Activated B cell treated with CpG ODN at 0.5 μM for 24 hours (primary cell): ENCODE measurements at regions not wholly inside any gene's neighbourhood (a gene's known extent, or its start where the extent isn't known, plus 50 kb on each side); places are given as distances from the start of the nearest gene placed in this dataset.
"Not testable (repeated sequence)": the region's sequence is repeated elsewhere in the genome, so short reads cannot be mapped to it uniquely, and the experiment has no call there.

Source experiments
- ATAC-seq: fragments of 200-7000 bp; cut with Tn5 transposase; one replicate; pipeline ENCODE4 v1.10.0; 2021; ENCODE audit warnings: low read depth, mild to moderate bottlenecking, moderate library complexity
- CTCF ChIA-PET: fragments of 350-600 bp; sonication (Branson Sonifier 250); formaldehyde crosslinking; loops from one replicate; lab custom pipeline; 2021; ENCODE audit warnings: antibody characterized with exemption; lab: Charles Lee
- POLR2A ChIA-PET: fragments of 350-600 bp; sonication (Branson Sonifier 250); formaldehyde crosslinking; loops from one replicate; lab custom pipeline; 2021; ENCODE audit warnings: antibody characterized with exemption; lab: Charles Lee
- DNase-seq: peaks from one replicate; pipeline ENCODE4 v3.0.0; 2022
- H3K27ac Mint-ChIP-seq: one replicate; pipeline ENCODE4 v1.8.0; 2020; ENCODE audit warnings: mixed read lengths
- H3K27me3 Mint-ChIP-seq: one replicate; pipeline ENCODE4 v1.8.0; 2021; ENCODE audit warnings: mixed read lengths
- H3K36me3 Mint-ChIP-seq: one replicate; pipeline ENCODE4 v1.8.0; 2021; ENCODE audit warnings: low read depth, mixed read lengths
- H3K4me1 Mint-ChIP-seq: one replicate; pipeline ENCODE4 v1.8.0; 2021; ENCODE audit warnings: mixed read lengths
- H3K4me3 Mint-ChIP-seq: one replicate; pipeline ENCODE4 v1.8.0; 2020; ENCODE audit warnings: mild to moderate bottlenecking, mixed read lengths
- H3K9me3 Mint-ChIP-seq: one replicate; pipeline ENCODE4 v1.8.0; 2020; ENCODE audit warnings: mixed read lengths
- intact Hi-C: fragments of 100-400 bp; cut with micrococcal nuclease; formaldehyde crosslinking; loops from one replicate; pipeline ENCODE4 v1.15.1; 2024
- TF ChIP-seq, protein P1 (sequence below): fragments of 200-600 bp; IDR thresholded peaks from one replicate; pipeline ENCODE4 v1.8.0; 2022; ENCODE audit warnings: antibody characterized with exemption, mild to moderate bottlenecking

DNA sequence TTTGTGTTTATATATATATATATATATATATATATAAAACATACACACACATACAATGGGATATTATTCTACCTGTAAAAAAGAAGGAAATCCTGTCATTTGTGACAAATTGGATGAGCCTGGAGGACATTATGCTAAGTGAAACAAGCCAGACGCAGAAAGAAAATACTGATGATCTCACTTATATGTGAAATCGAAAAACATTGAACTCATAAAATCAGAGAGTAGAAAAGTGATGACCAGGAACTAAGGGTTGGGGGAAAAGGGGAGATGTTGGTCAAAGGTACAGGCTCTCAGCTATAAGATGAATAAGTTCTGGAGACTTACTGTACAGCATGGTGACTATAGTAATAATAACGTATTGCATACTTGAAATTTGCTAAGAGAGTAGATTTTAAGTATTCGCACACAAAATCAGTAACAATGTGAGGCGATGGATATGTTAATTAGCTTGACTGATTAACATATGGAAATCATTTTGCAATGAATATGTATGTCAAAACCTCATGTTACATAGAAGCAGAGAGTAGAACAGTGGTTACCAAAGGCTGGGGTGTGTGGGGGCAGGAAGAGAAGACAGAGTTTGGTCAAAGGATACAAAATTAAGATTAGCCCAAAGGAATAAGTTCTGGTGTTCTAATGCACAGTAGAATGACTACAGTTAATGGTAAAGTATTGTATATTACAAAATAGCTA, 92.3 kb upstream of the PHACTR1 start:
- Mint-ChIP-seq H3K4me3 (no peak overlapping the region), H3K27me3 (peaks cover 3% of the 10 kb centered on the region), H3K9me3 (peaks cover 2% of the 10 kb centered on the region), H3K36me3 (no peaks in the 10 kb centered on the region), H3K4me1 (peaks cover 21% of the 10 kb centered on the region), H3K27ac (no peak overlapping the region)
- CTCF ChIA-PET: no interaction called here
- POLR2A ChIA-PET: no interaction called here
- no peak for ATAC-seq
- intact Hi-C loops: no loop called here
- TF ChIP-seq, protein P1, sequence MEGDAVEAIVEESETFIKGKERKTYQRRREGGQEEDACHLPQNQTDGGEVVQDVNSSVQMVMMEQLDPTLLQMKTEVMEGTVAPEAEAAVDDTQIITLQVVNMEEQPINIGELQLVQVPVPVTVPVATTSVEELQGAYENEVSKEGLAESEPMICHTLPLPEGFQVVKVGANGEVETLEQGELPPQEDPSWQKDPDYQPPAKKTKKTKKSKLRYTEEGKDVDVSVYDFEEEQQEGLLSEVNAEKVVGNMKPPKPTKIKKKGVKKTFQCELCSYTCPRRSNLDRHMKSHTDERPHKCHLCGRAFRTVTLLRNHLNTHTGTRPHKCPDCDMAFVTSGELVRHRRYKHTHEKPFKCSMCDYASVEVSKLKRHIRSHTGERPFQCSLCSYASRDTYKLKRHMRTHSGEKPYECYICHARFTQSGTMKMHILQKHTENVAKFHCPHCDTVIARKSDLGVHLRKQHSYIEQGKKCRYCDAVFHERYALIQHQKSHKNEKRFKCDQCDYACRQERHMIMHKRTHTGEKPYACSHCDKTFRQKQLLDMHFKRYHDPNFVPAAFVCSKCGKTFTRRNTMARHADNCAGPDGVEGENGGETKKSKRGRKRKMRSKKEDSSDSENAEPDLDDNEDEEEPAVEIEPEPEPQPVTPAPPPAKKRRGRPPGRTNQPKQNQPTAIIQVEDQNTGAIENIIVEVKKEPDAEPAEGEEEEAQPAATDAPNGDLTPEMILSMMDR: no peak
- DNase-seq: no peak

DNA sequence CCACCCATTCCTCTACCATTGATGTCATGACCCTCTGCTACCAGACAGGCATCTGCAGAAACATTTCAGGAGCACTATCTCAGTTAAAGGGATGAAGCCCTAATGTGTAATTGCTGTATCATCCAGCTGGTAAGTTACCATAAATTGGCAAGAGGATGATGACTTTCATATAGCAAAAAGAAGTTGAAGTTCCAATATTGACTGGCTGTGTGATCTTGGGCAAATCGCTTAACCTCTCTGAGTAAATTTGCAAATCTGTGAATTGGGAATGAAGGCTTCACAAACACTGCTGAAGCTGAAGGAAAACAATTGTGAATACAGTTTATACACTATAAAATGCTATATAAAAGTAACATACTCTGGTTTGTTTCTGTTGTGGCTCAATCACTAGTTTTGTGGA, 89.5 kb upstream of the PHACTR1 start:
- Mint-ChIP-seq H3K9me3 (peaks cover 2% of the 10 kb centered on the region), H3K4me3 (no peak overlapping the region), H3K36me3 (no peaks in the 10 kb centered on the region), H3K4me1 (peaks cover 4% of the 10 kb centered on the region), H3K27me3 (peaks cover 3% of the 10 kb centered on the region), H3K27ac (no peak overlapping the region)
- no peak for DNase-seq
- TF ChIP-seq, protein P1: no peak
- CTCF ChIA-PET: no interaction called here
- POLR2A ChIA-PET: no interaction called here
- intact Hi-C loops: no loop called here
- no peak for ATAC-seq

DNA sequence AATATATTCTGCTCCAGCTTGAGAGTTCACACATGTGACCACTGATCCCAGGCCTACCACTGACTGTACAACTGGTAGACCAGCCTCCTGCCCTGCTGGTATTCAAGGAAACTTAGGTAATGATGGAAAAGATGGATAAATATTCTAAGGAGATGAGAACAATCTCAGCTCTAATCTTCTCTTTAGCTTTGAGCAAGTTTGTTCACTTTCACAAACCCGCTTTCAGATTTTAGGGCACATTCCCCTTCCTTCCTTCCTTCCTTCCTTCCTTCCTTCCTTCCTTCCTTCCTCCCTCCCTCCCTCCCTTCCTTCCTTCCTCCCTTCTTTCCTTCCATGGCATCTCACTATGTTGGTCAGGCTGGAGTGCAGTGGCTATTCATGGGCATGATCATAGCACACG, 88.2 kb upstream of the PHACTR1 start:
- ATAC-seq (no peak), DNase-seq (no peak)
- no peaks in the 10 kb centered on the region for H3K36me3 Mint-ChIP-seq
- no peak overlapping the region for H3K4me3 Mint-ChIP-seq
- H3K27me3 Mint-ChIP-seq: peaks cover 8% of the 10 kb centered on the region
- intact Hi-C loops: no loop called here
- H3K4me1 Mint-ChIP-seq: no peaks in the 10 kb centered on the region
- peaks cover 2% of the 10 kb centered on the region for H3K9me3 Mint-ChIP-seq
- no peak overlapping the region for H3K27ac Mint-ChIP-seq
- TF ChIP-seq, protein P1: no peak
- CTCF ChIA-PET: no interaction called here
- POLR2A ChIA-PET: no interaction called here

DNA sequence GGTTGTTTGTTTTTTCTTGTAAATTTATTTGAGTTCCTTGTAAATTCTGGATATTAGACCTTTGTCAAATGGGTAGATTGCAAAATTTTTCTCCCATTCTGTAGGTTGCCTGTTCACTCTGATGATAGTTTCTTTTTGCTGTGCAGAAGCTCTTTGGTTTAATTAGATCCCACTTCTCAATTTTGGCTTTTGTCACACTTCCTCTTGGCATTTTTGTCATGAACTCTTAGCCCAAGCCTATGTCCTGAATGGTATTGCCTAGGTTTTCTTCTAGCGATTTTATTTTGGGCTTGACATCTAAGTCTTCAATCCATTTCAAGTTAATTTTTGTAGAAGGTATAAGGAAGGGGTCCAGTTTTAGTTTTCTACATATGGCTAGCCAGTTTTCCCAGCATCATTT, 82.8 kb upstream of the PHACTR1 start:
- POLR2A ChIA-PET, H3K4me1 Mint-ChIP-seq, intact Hi-C loops, H3K27ac Mint-ChIP-seq, H3K9me3 Mint-ChIP-seq, CTCF ChIA-PET, DNase-seq, H3K36me3 Mint-ChIP-seq, H3K4me3 Mint-ChIP-seq, ATAC-seq: not testable (repeated sequence)
- peaks cover 23% of the 10 kb centered on the region for H3K27me3 Mint-ChIP-seq

DNA sequence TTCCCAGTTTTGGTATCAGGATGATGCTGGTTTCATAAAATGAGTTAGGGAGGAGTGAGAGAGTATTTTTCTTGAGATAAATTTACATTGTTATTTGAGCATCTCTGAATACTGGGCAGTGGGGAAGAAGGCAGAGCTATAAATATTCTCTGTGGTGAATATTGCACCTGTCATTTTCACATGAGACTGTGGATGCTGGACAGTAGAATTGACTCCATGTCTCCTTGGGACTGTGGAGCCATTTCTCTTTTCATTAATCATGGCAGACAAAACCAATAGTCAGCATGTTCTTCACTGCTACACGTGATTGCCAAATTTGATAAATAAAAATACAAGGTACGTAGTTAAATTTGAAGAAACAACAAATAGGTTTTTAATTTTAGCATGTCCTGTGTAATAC, 81.2 kb upstream of the PHACTR1 start:
- ChIA-PET POLR2A (no interaction called here), CTCF (interaction anchor here (1.2 kb wide), 1 partner anchor 348 kb away, joined by 5 read pairs; no protein-coding TSS in a partner anchor)
- DNase-seq (no peak), ATAC-seq (no peak)
- no peak overlapping the region for H3K27ac Mint-ChIP-seq
- intact Hi-C loops: no loop called here
- peaks cover 23% of the 10 kb centered on the region for H3K27me3 Mint-ChIP-seq
- no peaks in the 10 kb centered on the region for H3K36me3 Mint-ChIP-seq
- peaks cover 6% of the 10 kb centered on the region for H3K4me1 Mint-ChIP-seq
- peaks cover 9% of the 10 kb centered on the region for H3K9me3 Mint-ChIP-seq
- TF ChIP-seq, protein P1: no peak
- H3K4me3 Mint-ChIP-seq: no peak overlapping the region

DNA sequence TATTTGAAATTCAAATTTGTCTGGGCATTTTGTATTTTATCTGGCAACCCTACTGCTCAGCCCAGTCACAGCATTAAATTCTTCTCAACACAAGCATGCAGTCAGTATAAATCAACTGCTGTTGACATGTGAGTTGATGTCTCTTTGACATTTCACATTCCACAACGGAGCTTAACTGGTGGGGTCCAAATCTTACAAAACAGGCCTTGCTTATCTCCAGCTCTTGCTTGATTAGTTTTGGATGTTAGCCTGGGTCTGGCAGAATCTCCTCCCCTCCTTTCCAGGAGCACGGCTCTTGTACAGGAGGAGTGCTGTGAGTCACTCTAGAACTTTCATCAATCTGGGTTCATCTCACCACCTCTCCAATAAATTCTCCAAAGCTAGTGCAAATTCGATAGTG, 80.8 kb upstream of the PHACTR1 start:
- intact Hi-C loops: no loop called here
- peaks cover 11% of the 10 kb centered on the region for H3K9me3 Mint-ChIP-seq
- no peak overlapping the region for H3K4me3 Mint-ChIP-seq
- CTCF ChIA-PET: no interaction called here
- H3K36me3 Mint-ChIP-seq: peaks cover 1% of the 10 kb centered on the region
- TF ChIP-seq, protein P1: no peak
- ATAC-seq: no peak
- no peak overlapping the region for H3K27ac Mint-ChIP-seq
- H3K4me1 Mint-ChIP-seq: peaks cover 6% of the 10 kb centered on the region
- POLR2A ChIA-PET: no interaction called here
- peaks cover 25% of the 10 kb centered on the region for H3K27me3 Mint-ChIP-seq
- DNase-seq: no peak
